ENCODE measurements at regions not wholly inside any gene's neighbourhood (a gene's known extent, or its start where the extent isn't known, plus 50 kb on each side); places are given as distances from the start of the nearest gene placed in this dataset.
"Not testable (repeated sequence)": the region's sequence is repeated elsewhere in the genome, so short reads cannot be mapped to it uniquely, and the experiment has no call there.

- not testable (repeated sequence) for H3K4me3 ChIP-seq (ENCODE audit: low read length); DNase-seq (ENCODE audit: low read depth, low spot score)
Measured at GRCh38 chr1:222470252-222470805, 77.6 kb downstream of the HHIPL2 start.

GRCh38 chr1:222466150-222466865 lies 81.6 kb downstream of the HHIPL2 start:
- no peak for DNase-seq (ENCODE audit: low read depth, low spot score)
- no peak overlapping the region for H3K4me3 ChIP-seq (ENCODE audit: low read length)

- peak; percentile 41 for DNase-seq (ENCODE audit: low read depth, low spot score)
- H3K4me3 ChIP-seq (ENCODE audit: low read length): peak overlapping the region; percentile 65
Measured at GRCh38 chr1:222465211-222466041, 82.5 kb downstream of the HHIPL2 start.

- DNase-seq (ENCODE audit: low read depth, low spot score): peak; percentile 77
- H3K4me3 ChIP-seq (ENCODE audit: low read length): peak overlapping the region; percentile 65
Measured at GRCh38 chr1:222464841-222465210, 83.1 kb downstream of the HHIPL2 start.

GRCh38 chr1:222463059-222463730 lies 84.7 kb downstream of the HHIPL2 start:
- no peak for DNase-seq (ENCODE audit: low read depth, low spot score)
- no peak overlapping the region for H3K4me3 ChIP-seq (ENCODE audit: low read length)

GRCh38 chr1:222462601-222463000 lies 85.3 kb downstream of the HHIPL2 start:
- H3K4me3 ChIP-seq (ENCODE audit: low read length): no peak overlapping the region
- DNase-seq (ENCODE audit: low read depth, low spot score): no peak

- no peak overlapping the region for H3K4me3 ChIP-seq (ENCODE audit: low read length)
- DNase-seq (ENCODE audit: low read depth, low spot score): no peak
Measured at GRCh38 chr1:222461941-222462340, 86.0 kb downstream of the HHIPL2 start.

- DNase-seq (ENCODE audit: low read depth, low spot score): no peak
- no peak overlapping the region for H3K4me3 ChIP-seq (ENCODE audit: low read length)
Measured at GRCh38 chr1:222459652-222460051, 88.3 kb downstream of the HHIPL2 start.

- H3K4me3 ChIP-seq (ENCODE audit: low read length): no peak overlapping the region
- no peak for DNase-seq (ENCODE audit: low read depth, low spot score)
Measured at GRCh38 chr1:222457513-222457912, 90.4 kb downstream of the HHIPL2 start.

GRCh38 chr1:222457084-222457483 lies 90.8 kb downstream of the HHIPL2 start:
- H3K4me3 ChIP-seq (ENCODE audit: low read length): no peak overlapping the region

GRCh38 chr1:222455188-222455879 lies 92.6 kb downstream of the HHIPL2 start:
- H3K4me3 ChIP-seq (ENCODE audit: low read length): no peak overlapping the region

More at GRCh38 chr1:222457084-222457483, 90.8 kb downstream of the HHIPL2 start:
- DNase-seq (ENCODE audit: low read depth, low spot score): no peak

GRCh38 chr1:222454782-222455181 lies 93.1 kb downstream of the HHIPL2 start:
- DNase-seq (ENCODE audit: low read depth, low spot score): no peak
- no peak overlapping the region for H3K4me3 ChIP-seq (ENCODE audit: low read length)

More at GRCh38 chr1:222455188-222455879, 92.6 kb downstream of the HHIPL2 start:
- peak; percentile 70 for DNase-seq (ENCODE audit: low read depth, low spot score)

GRCh38 chr1:222454186-222454585 lies 93.7 kb downstream of the HHIPL2 start:
- no peak overlapping the region for H3K4me3 ChIP-seq (ENCODE audit: low read length)

GRCh38 chr1:222452031-222452430 lies 95.9 kb downstream of the HHIPL2 start:
- no peak overlapping the region for H3K4me3 ChIP-seq (ENCODE audit: low read length)
- no peak for DNase-seq (ENCODE audit: low read depth, low spot score)

More at GRCh38 chr1:222454186-222454585, 93.7 kb downstream of the HHIPL2 start:
- DNase-seq (ENCODE audit: low read depth, low spot score): no peak

GRCh38 chr1:222443566-222443965 lies 104.3 kb downstream of the HHIPL2 start:
- DNase-seq (ENCODE audit: low read depth, low spot score): peak; percentile 34
- no peak overlapping the region for H3K4me3 ChIP-seq (ENCODE audit: low read length)

- DNase-seq (ENCODE audit: low read depth, low spot score): no peak
- H3K4me3 ChIP-seq (ENCODE audit: low read length): no peak overlapping the region
Measured at GRCh38 chr1:222441066-222441465, 106.8 kb downstream of the HHIPL2 start.

- no peak overlapping the region for H3K4me3 ChIP-seq (ENCODE audit: low read length)
- no peak for DNase-seq (ENCODE audit: low read depth, low spot score)
Measured at GRCh38 chr1:222424826-222425225, 123.1 kb downstream of the HHIPL2 start.

- no peak overlapping the region for H3K4me3 ChIP-seq (ENCODE audit: low read length)
- no peak for DNase-seq (ENCODE audit: low read depth, low spot score)
Measured at GRCh38 chr1:222421380-222421779, 126.5 kb downstream of the HHIPL2 start.

GRCh38 chr1:222420633-222421032 lies 127.3 kb downstream of the HHIPL2 start:
- H3K4me3 ChIP-seq (ENCODE audit: low read length): no peak overlapping the region
- peak; percentile 63 for DNase-seq (ENCODE audit: low read depth, low spot score)
